ENCODE measurements at regions not wholly inside any gene's neighbourhood (a gene's known extent, or its start where the extent isn't known, plus 50 kb on each side); places are given as distances from the start of the nearest gene placed in this dataset.
A peak's percentile ranks its signal among the peaks of the same experiment; 100 is the strongest.

GRCh38 chr18:61957801-61958516 is 65.2 kb upstream of the RNF152 start:
- ATAC-seq (replicated peaks): no peak
- no peak overlapping the region for H3K4me3 Mint-ChIP-seq

GRCh38 chr18:61955644-61956043 is 62.8 kb upstream of the RNF152 start:
- no peak overlapping the region for H3K4me3 Mint-ChIP-seq
- H3K9me3 Mint-ChIP-seq: peaks cover 7 to 14% of the 10 kb centered on the region in 2 donors
- peak; percentile 11 for DNase-seq
- H3K4me1 Mint-ChIP-seq: peaks cover 24 to 53% of the 10 kb centered on the region in 2 donors
- peak; percentile 24 to 30 for ATAC-seq (replicated peaks)
- no peak overlapping the region for H3K27ac Mint-ChIP-seq
- no peaks in the 10 kb centered on the region for H3K36me3 Mint-ChIP-seq
- peaks cover 41 to 46% of the 10 kb centered on the region in 2 donors for H3K27me3 Mint-ChIP-seq

More at GRCh38 chr18:61957801-61958516, 65.2 kb upstream of the RNF152 start:
- DNase-seq: no peak
- Mint-ChIP-seq H3K4me1 (peaks cover 10 to 40% of the 10 kb centered on the region in 2 donors), H3K27me3 (peaks cover 58 to 60% of the 10 kb centered on the region in 2 donors), H3K36me3 (peaks cover 0 to 3% of the 10 kb centered on the region in 2 donors), H3K9me3 (peaks cover 8 to 14% of the 10 kb centered on the region in 2 donors), H3K27ac (no peak overlapping the region)

GRCh38 chr18:61954096-61954746 is 61.4 kb upstream of the RNF152 start:
- Mint-ChIP-seq H3K27me3 (peaks cover 49 to 50% of the 10 kb centered on the region in 2 donors), H3K4me3 (no peak overlapping the region), H3K27ac (no peak overlapping the region), H3K4me1 (peaks cover 24 to 51% of the 10 kb centered on the region in 2 donors), H3K9me3 (peaks cover 7 to 14% of the 10 kb centered on the region in 2 donors), H3K36me3 (no peaks in the 10 kb centered on the region)
- no peak for DNase-seq
- ATAC-seq (replicated peaks): no peak

- H3K36me3 Mint-ChIP-seq: no peaks in the 10 kb centered on the region
- peaks cover 49 to 50% of the 10 kb centered on the region in 2 donors for H3K27me3 Mint-ChIP-seq
- H3K27ac Mint-ChIP-seq: no peak overlapping the region
- H3K4me1 Mint-ChIP-seq: peaks cover 24 to 55% of the 10 kb centered on the region in 2 donors
- ATAC-seq (replicated peaks) (no peak), DNase-seq (no peak)
- peaks cover 8 to 14% of the 10 kb centered on the region in 2 donors for H3K9me3 Mint-ChIP-seq
- H3K4me3 Mint-ChIP-seq: no peak overlapping the region
Measured at GRCh38 chr18:61953641-61954040, 60.8 kb upstream of the RNF152 start.

GRCh38 chr18:61953161-61953560 is 60.4 kb upstream of the RNF152 start:
- Mint-ChIP-seq H3K9me3 (peaks cover 8 to 14% of the 10 kb centered on the region in 2 donors), H3K27me3 (peaks cover 48 to 49% of the 10 kb centered on the region in 2 donors), H3K36me3 (no peaks in the 10 kb centered on the region), H3K4me3 (no peak overlapping the region), H3K4me1 (peaks cover 24 to 55% of the 10 kb centered on the region in 2 donors), H3K27ac (peak overlapping the region; percentile 56)
- DNase-seq (no peak), ATAC-seq (replicated peaks) (no peak)

GRCh38 chr18:61951396-61951795 is 58.6 kb upstream of the RNF152 start:
- no peak overlapping the region for H3K27ac Mint-ChIP-seq

GRCh38 chr18:61950371-61950770 is 57.6 kb upstream of the RNF152 start:
- ATAC-seq (replicated peaks): no peak

More at GRCh38 chr18:61951396-61951795, 58.6 kb upstream of the RNF152 start:
- no peaks in the 10 kb centered on the region for H3K36me3 Mint-ChIP-seq
- no peak overlapping the region for H3K4me3 Mint-ChIP-seq
- peaks cover 24 to 55% of the 10 kb centered on the region in 2 donors for H3K4me1 Mint-ChIP-seq
- H3K9me3 Mint-ChIP-seq: peaks cover 6 to 14% of the 10 kb centered on the region in 2 donors
- DNase-seq (no peak), ATAC-seq (replicated peaks) (no peak)
- H3K27me3 Mint-ChIP-seq: peaks cover 57% of the 10 kb centered on the region in 2 donors

GRCh38 chr18:61949946-61950345 is 57.1 kb upstream of the RNF152 start:
- Mint-ChIP-seq H3K9me3 (peaks cover 4 to 5% of the 10 kb centered on the region in 2 donors), H3K36me3 (no peaks in the 10 kb centered on the region), H3K4me1 (peaks cover 19 to 42% of the 10 kb centered on the region in 2 donors), H3K4me3 (no peak overlapping the region), H3K27ac (no peak overlapping the region), H3K27me3 (peaks cover 57 to 62% of the 10 kb centered on the region in 2 donors)
- DNase-seq: no peak
- no peak for ATAC-seq (replicated peaks)

More at GRCh38 chr18:61950371-61950770, 57.6 kb upstream of the RNF152 start:
- H3K27ac Mint-ChIP-seq: no peak overlapping the region
- H3K36me3 Mint-ChIP-seq: no peaks in the 10 kb centered on the region
- no peak overlapping the region for H3K4me3 Mint-ChIP-seq
- H3K27me3 Mint-ChIP-seq: peaks cover 60 to 61% of the 10 kb centered on the region in 2 donors
- no peak for DNase-seq
- peaks cover 22 to 46% of the 10 kb centered on the region in 2 donors for H3K4me1 Mint-ChIP-seq
- H3K9me3 Mint-ChIP-seq: peaks cover 6 to 8% of the 10 kb centered on the region in 2 donors

GRCh38 chr18:61948846-61949438 is 56.1 kb upstream of the RNF152 start:
- Mint-ChIP-seq H3K27ac (no peak overlapping the region), H3K36me3 (no peaks in the 10 kb centered on the region), H3K27me3 (peaks cover 55 to 62% of the 10 kb centered on the region in 2 donors), H3K4me1 (peaks cover 16 to 32% of the 10 kb centered on the region in 2 donors), H3K9me3 (peaks cover 0 to 2% of the 10 kb centered on the region in 2 donors), H3K4me3 (no peak overlapping the region)
- ATAC-seq (replicated peaks) (no peak), DNase-seq (no peak)

- H3K4me1 Mint-ChIP-seq: peaks cover 15 to 29% of the 10 kb centered on the region in 2 donors
- peaks cover 0 to 2% of the 10 kb centered on the region in 2 donors for H3K9me3 Mint-ChIP-seq
- ATAC-seq (replicated peaks) (no peak), DNase-seq (no peak)
- H3K4me3 Mint-ChIP-seq: no peak overlapping the region
- peaks cover 50 to 64% of the 10 kb centered on the region in 2 donors for H3K27me3 Mint-ChIP-seq
- H3K36me3 Mint-ChIP-seq: no peaks in the 10 kb centered on the region
- H3K27ac Mint-ChIP-seq: no peak overlapping the region
Measured at GRCh38 chr18:61948281-61948741, 55.5 kb upstream of the RNF152 start.

GRCh38 chr18:61946449-61946848 is 53.6 kb upstream of the RNF152 start:
- H3K27ac Mint-ChIP-seq: no peak overlapping the region
- ATAC-seq (replicated peaks): no peak
- H3K4me1 Mint-ChIP-seq: peaks cover under 1 to 11% of the 10 kb centered on the region in 2 donors
- peaks cover 0 to 2% of the 10 kb centered on the region in 2 donors for H3K9me3 Mint-ChIP-seq
- no peaks in the 10 kb centered on the region for H3K36me3 Mint-ChIP-seq
- no peak overlapping the region for H3K4me3 Mint-ChIP-seq
- peaks cover 46 to 67% of the 10 kb centered on the region in 2 donors for H3K27me3 Mint-ChIP-seq
- DNase-seq: no peak

GRCh38 chr18:61943175-61943964 is 50.6 kb upstream of the RNF152 start:
- peaks cover 45 to 63% of the 10 kb centered on the region in 2 donors for H3K27me3 Mint-ChIP-seq
- no peak for ATAC-seq (replicated peaks)
- no peak for DNase-seq
- H3K9me3 Mint-ChIP-seq: peaks cover 0 to 2% of the 10 kb centered on the region in 2 donors
- H3K4me3 Mint-ChIP-seq: no peak overlapping the region
- peaks cover 0 to 3% of the 10 kb centered on the region in 2 donors for H3K36me3 Mint-ChIP-seq
- no peaks in the 10 kb centered on the region for H3K4me1 Mint-ChIP-seq
- no peak overlapping the region for H3K27ac Mint-ChIP-seq

Data from stimulated activated naive B cell treated with anti-CD40 and anti-IgM and Interleukin-4, amounts not matched to agents 10 μg/mL and 1 μg/mL and 100 μg/mL, for 72 hours (primary cell).